ENCODE measurements at regions not wholly inside any gene's neighbourhood (a gene's known extent, or its start where the extent isn't known, plus 50 kb on each side); places are given as distances from the start of the nearest gene placed in this dataset.

GRCh38 chr13:80035096-80035495 lies 305.8 kb downstream of the SPRY2 start:
- TF ChIP-seq SP1 (CRISPR knock-in tag; conservative IDR thresholded peaks at IDR 0.05) (no peak), MLX (CRISPR knock-in tag; IDR thresholded peaks at IDR 0.05) (no peak), CTCF (IDR thresholded peaks at IDR 0.05) (no peak), ETV6 (CRISPR knock-in tag; IDR thresholded peaks at IDR 0.05) (no peak), USF2 (CRISPR knock-in tag; IDR thresholded peaks at IDR 0.05) (no peak), RELA (CRISPR knock-in tag; IDR thresholded peaks at IDR 0.05; ENCODE audit: borderline replicate concordance) (no peak), MXD4 (CRISPR knock-in tag; IDR thresholded peaks at IDR 0.05; ENCODE audit: borderline replicate concordance) (no peak), GTF2I (CRISPR knock-in tag; conservative IDR thresholded peaks at IDR 0.05) (no peak), GABPB1 (CRISPR knock-in tag; IDR thresholded peaks at IDR 0.05) (no peak)
